Esophagus muscularis mucosa (tissue), 4 donors: ENCODE measurements at regions not wholly inside any gene's neighbourhood (a gene's known extent, or its start where the extent isn't known, plus 50 kb on each side); places are given as distances from the start of the nearest gene placed in this dataset.

ENCODE experiments used
- CTCF ChIP-seq, 3 experiments: fragments of 200-600 bp in 2 of 3; fragments of 450-650 bp in 1 of 3; sonication (generic) in 2 of 3; IDR thresholded peaks; one replicate each; pipeline ENCODE4 v1.5.1; 2017 to 2019; ENCODE audit warnings: antibody characterized with exemption in 3 of 3, mild to moderate bottlenecking in 2 of 3, moderate library complexity in 1 of 3
- EP300 ChIP-seq: sonication (generic); formaldehyde crosslinking; IDR thresholded peaks from one replicate; pipeline ENCODE4 v1.6.1; 2017; ENCODE audit warnings: antibody characterized with exemption
- POLR2A ChIP-seq: fragments of 450-650 bp; IDR thresholded peaks from one replicate; pipeline ENCODE4 v1.6.1; 2017; ENCODE audit warnings: antibody characterized with exemption, moderate library complexity, mild to moderate bottlenecking, low read depth
- POLR2AphosphoS5 ChIP-seq, 2 donors: sonication (generic); formaldehyde crosslinking; IDR thresholded peaks; one replicate each; pipeline ENCODE4 v1.6.1; 2017; ENCODE audit warnings: antibody characterized with exemption in 2 of 2

GRCh38 chr4:185911556-185912064 is 99.6 kb upstream of the SORBS2 start:
- no peak for TF ChIP-seq POLR2A
- no peak for TF ChIP-seq POLR2AphosphoS5 (IDR thresholded peaks at IDR 0.05)
- no peak for TF ChIP-seq CTCF (IDR thresholded peaks at IDR 0.05)
- TF ChIP-seq EP300, result no peak
